IMR-90 (cell line): ENCODE measurements at regions not wholly inside any gene's neighbourhood (a gene's known extent, or its start where the extent isn't known, plus 50 kb on each side); places are given as distances from the start of the nearest gene placed in this dataset.

Experiments used
- ATAC-seq: fragments of 200-7000 bp; cut with Tn5 transposase; 2 replicates; pipeline ENCODE4 v1.9.1; 2020; ENCODE audit warnings: low read depth, mild to moderate bottlenecking, moderate library complexity
- BruUV-seq: library from RNA; stranded (reverse); fragments of 400-500 nt; replicated peaks from 2 replicates; lab custom pipeline; 2021; lab: Mats Ljungman, UMichigan
- CTCF ChIA-PET: fragments of 300-600 bp; formaldehyde crosslinking; extraction: SDS; loops from one replicate; lab custom pipeline; 2021; ENCODE audit warnings: antibody characterized with exemption; lab: Yijun Ruan, JAX
- POLR2A ChIA-PET: fragments of 300-600 bp; sonication (Branson Sonifier 250); formaldehyde crosslinking; loops from one replicate; lab custom pipeline; 2022; ENCODE audit warnings: antibody characterized with exemption; ENCODE audit not compliant: unreplicated experiment; lab: Charles Lee
- DNase-seq: peaks from one replicate; pipeline ENCODE4 v3.0.0; 2013
- H2AFZ ChIP-seq: replicated peaks from 2 replicates; pipeline ENCODE3; 2013; ENCODE audit warnings: low read length, mild to moderate bottlenecking; ENCODE audit not compliant: poor library complexity
- H2AK5ac ChIP-seq: 2 replicates; pipeline ENCODE4 v1.6.1; 2013; ENCODE audit warnings: low read depth, low read length, inconsistent platforms
- H2AK9ac ChIP-seq: replicated peaks from 2 replicates; pipeline ENCODE3; 2013; ENCODE audit warnings: mild to moderate bottlenecking, low read depth, low read length, moderate library complexity; ENCODE audit not compliant: poor library complexity
- H2BK120ac ChIP-seq: 2 replicates; pipeline ENCODE4 v1.6.1; 2013; ENCODE audit warnings: low read depth, low read length, inconsistent platforms
- H2BK15ac ChIP-seq: 3 replicates; pipeline ENCODE4 v1.6.1; 2013; ENCODE audit warnings: low read depth, low read length, inconsistent platforms
- H2BK20ac ChIP-seq: 2 replicates; pipeline ENCODE4 v1.6.1; 2013; ENCODE audit warnings: low read depth, mild to moderate bottlenecking, inconsistent platforms, low read length, moderate library complexity
- H2BK5ac ChIP-seq: 2 replicates; pipeline ENCODE4 v1.6.1; 2013; ENCODE audit warnings: mild to moderate bottlenecking, low read depth, low read length, inconsistent platforms; ENCODE audit not compliant: poor library complexity, severe bottlenecking
- H3K14ac ChIP-seq: replicated peaks from 2 replicates; pipeline ENCODE4 v1.6.1; 2013; ENCODE audit warnings: low read depth, low read length, inconsistent platforms
- H3K18ac ChIP-seq: 2 replicates; pipeline ENCODE4 v1.6.1; 2013; ENCODE audit warnings: low read depth, low read length, control low read depth
- H3K23ac ChIP-seq: 2 replicates; pipeline ENCODE4 v1.6.1; 2013; ENCODE audit warnings: low read depth, low read length, inconsistent platforms
- H3K27ac ChIP-seq: 2 replicates; pipeline ENCODE4 v1.5.1; 2013; ENCODE audit warnings: mild to moderate bottlenecking, control low read depth, low read length; ENCODE audit not compliant: insufficient read depth
- H3K27me3 ChIP-seq: 2 replicates; pipeline ENCODE4 v1.6.1; 2013; ENCODE audit warnings: low read length; ENCODE audit not compliant: control insufficient read depth, insufficient read depth
- H3K36me3 ChIP-seq: 2 replicates; pipeline ENCODE4 v1.6.1; 2013; ENCODE audit warnings: low read length, mixed read lengths; ENCODE audit not compliant: control insufficient read depth, insufficient read depth
- H3K4ac ChIP-seq: 2 replicates; pipeline ENCODE4 v1.6.1; 2013; ENCODE audit warnings: low read depth, low read length, inconsistent platforms
- H3K4me1 ChIP-seq: 2 replicates; pipeline ENCODE4 v1.6.1; 2013; ENCODE audit warnings: low read length, mixed read lengths; ENCODE audit not compliant: control insufficient read depth, insufficient read depth
- H3K4me2 ChIP-seq: 2 replicates; pipeline ENCODE4 v1.6.1; 2013; ENCODE audit warnings: low read depth, mild to moderate bottlenecking, control low read depth, low read length, moderate library complexity
- H3K4me3 ChIP-seq: 2 replicates; pipeline ENCODE4 v1.5.1; 2013; ENCODE audit warnings: low read depth, mild to moderate bottlenecking, control low read depth, low read length, moderate library complexity; ENCODE audit not compliant: insufficient read depth
- H3K56ac ChIP-seq: 2 replicates; pipeline ENCODE4 v1.6.1; 2013; ENCODE audit warnings: low read length, inconsistent platforms; ENCODE audit not compliant: insufficient read depth; ENCODE audit errors: extremely low read depth
- H3K79me1 ChIP-seq, 2 experiments: 2 replicates each; pipeline ENCODE4 v1.6.1; 2013; ENCODE audit warnings: low read length in 2 of 2, inconsistent platforms in 1 of 2, low read depth in 1 of 2
- H3K9ac ChIP-seq: 2 replicates; pipeline ENCODE4 v1.6.1; 2013; ENCODE audit warnings: low read depth, low read length, control low read depth
- H3K9me1 ChIP-seq: 2 replicates; pipeline ENCODE4 v1.6.1; 2013; ENCODE audit warnings: low read length, inconsistent platforms; ENCODE audit not compliant: insufficient read depth
- H3K9me3 ChIP-seq: 2 replicates; pipeline ENCODE4 v1.6.1; 2013; ENCODE audit warnings: low read length; ENCODE audit not compliant: control insufficient read depth, insufficient read depth
- H4K20me1 ChIP-seq: 2 replicates; pipeline ENCODE4 v1.6.1; 2013; ENCODE audit warnings: low read length, inconsistent platforms; ENCODE audit not compliant: insufficient read depth
- H4K5ac ChIP-seq: 2 replicates; pipeline ENCODE4 v1.6.1; 2013; ENCODE audit warnings: mild to moderate bottlenecking, low read depth, low read length, control low read depth
- H4K8ac ChIP-seq, 2 experiments: 2 replicates each; pipeline ENCODE4 v1.6.1; 2013; ENCODE audit warnings: low read depth in 2 of 2, low read length in 2 of 2, control low read depth in 1 of 2, inconsistent platforms in 1 of 2
- H4K91ac ChIP-seq: 2 replicates; pipeline ENCODE4 v1.6.1; 2013; ENCODE audit warnings: low read depth, low read length, inconsistent platforms; ENCODE audit not compliant: insufficient read depth
- BHLHE40 ChIP-seq: fragments of 150-350 bp; IDR thresholded peaks from 2 replicates; pipeline ENCODE4 v1.6.1; 2016; ENCODE audit warnings: mild to moderate bottlenecking, low read depth, low read length
- CEBPB ChIP-seq: IDR thresholded peaks from 2 replicates; pipeline ENCODE4 v1.6.1; 2012; ENCODE audit warnings: low read depth, low read length, improper control_type of control experiment
- CHD1 ChIP-seq: IDR thresholded peaks from 2 replicates; pipeline ENCODE4 v1.6.1; 2012; ENCODE audit warnings: low read depth, low read length, improper control_type of control experiment
- CTCF ChIP-seq: conservative IDR thresholded peaks from 2 replicates; pipeline ENCODE4 v1.5.1; 2012; ENCODE audit warnings: mild to moderate bottlenecking, low read depth, low read length, improper control_type of control experiment
- ELK1 ChIP-seq: fragments of 150-350 bp; IDR thresholded peaks from 2 replicates; pipeline ENCODE4 v1.6.1; 2016; ENCODE audit warnings: low read depth, mild to moderate bottlenecking, low read length, moderate library complexity, borderline replicate concordance
- FOS ChIP-seq: fragments of 150-350 bp; IDR thresholded peaks from 2 replicates; pipeline ENCODE4 v1.6.1; 2016; ENCODE audit warnings: low read depth, low read length
- MAFK ChIP-seq: IDR thresholded peaks from 2 replicates; pipeline ENCODE4 v1.6.1; 2012; ENCODE audit warnings: low read depth, low read length, improper control_type of control experiment
- MAZ ChIP-seq: IDR thresholded peaks from 2 replicates; pipeline ENCODE4 v1.6.1; 2012; ENCODE audit warnings: low read depth, mild to moderate bottlenecking, low read length, improper control_type of control experiment, moderate library complexity, borderline replicate concordance
- MXI1 ChIP-seq: IDR thresholded peaks from 2 replicates; pipeline ENCODE4 v1.6.1; 2012; ENCODE audit warnings: low read depth, mild to moderate bottlenecking, low read length, moderate library complexity, borderline replicate concordance
- NFE2L2 ChIP-seq: fragments of 150-350 bp; IDR thresholded peaks from 2 replicates; pipeline ENCODE4 v1.6.1; 2016; ENCODE audit warnings: low read depth, mild to moderate bottlenecking, low read length
- RAD21 ChIP-seq: IDR thresholded peaks from 2 replicates; pipeline ENCODE4 v1.6.1; 2012; ENCODE audit warnings: low read length, improper control_type of control experiment
- RFX5 ChIP-seq: IDR thresholded peaks from 2 replicates; pipeline ENCODE4 v1.8.0; 2012; ENCODE audit warnings: low read depth, mild to moderate bottlenecking, low read length, moderate library complexity
- SMC3 ChIP-seq: fragments of 150-350 bp; IDR thresholded peaks from 2 replicates; pipeline ENCODE4 v1.6.1; 2016; ENCODE audit warnings: low read depth, mild to moderate bottlenecking, antibody characterized with exemption, low read length, moderate library complexity
- USF2 ChIP-seq: fragments of 150-350 bp; IDR thresholded peaks from 2 replicates; pipeline ENCODE4 v1.6.1; 2017; ENCODE audit warnings: mild to moderate bottlenecking, antibody characterized with exemption, low read length, low read depth
- WGBS, 2 experiments: methylation state at CpG; one replicate each; pipeline versions ENCODE4 v1.1.5 to v1.1.7; 2013; ENCODE audit warnings: missing lambda C conversion rate in 2 of 2; ENCODE audit not compliant: insufficient read length in 1 of 2; ENCODE audit errors: extremely low coverage in 2 of 2; 5-methylcytosine and 5-hydroxymethylcytosine counted together
- dilution Hi-C: fragments of 300-500 bp; cut with HindIII; formaldehyde crosslinking; loops from one replicate; pipeline ENCODE4 v1.14.3; 2018; ENCODE audit warnings: low sequenced_read_pairs; ENCODE audit not compliant: unreplicated experiment
- in situ Hi-C: fragments of 300-500 bp; cut with MboI; formaldehyde crosslinking; loops from 3 replicates; pipeline ENCODE4 v1.14.3; 2019; ENCODE audit warnings: low sequenced_read_pairs, inconsistent platforms, mixed read lengths
- intact Hi-C: fragments of 100-400 bp; cut with micrococcal nuclease; formaldehyde crosslinking; loops from 2 replicates; pipeline ENCODE4 v1.10.0; 2022

DNA sequence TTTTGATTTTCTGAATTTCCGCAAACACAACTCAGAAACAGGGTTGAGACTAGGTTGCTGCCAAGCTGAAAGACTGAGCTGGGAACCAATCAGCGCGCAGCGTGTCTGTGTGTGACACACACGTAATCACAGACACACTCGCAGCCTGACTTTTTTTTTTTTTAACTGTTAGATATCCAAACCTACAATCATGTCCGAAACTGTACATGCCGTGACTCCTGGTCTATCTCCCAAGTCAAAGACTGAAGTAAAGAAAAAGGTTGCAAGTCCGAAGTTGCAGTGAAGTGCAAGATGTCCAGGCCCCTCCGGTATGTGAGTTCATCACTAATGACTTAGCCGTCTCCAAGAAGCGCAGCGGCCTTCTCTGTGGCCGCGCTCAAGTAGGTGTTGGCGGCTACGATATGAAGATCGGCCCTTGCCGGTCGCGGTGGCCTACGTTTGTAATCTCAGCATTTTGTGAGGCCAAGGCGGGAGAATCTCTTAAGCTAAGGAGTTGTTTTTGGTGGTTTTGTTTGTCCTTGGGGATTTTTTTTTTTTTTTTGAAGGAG is 108.2 kb downstream of the HFE start:
- DNase-seq = peak; percentile 97
- H3K4ac ChIP-seq = peak overlapping the region; percentile 64
- ChIA-PET CTCF (interaction anchor here (1.3 kb wide), 1 partner anchor 12 kb away, joined by 3 read pairs; a partner anchor contains a TSS), POLR2A (interaction anchor here (0.6 to 6.5 kb wide), 6 partner anchors 12 to 71 kb away, joined by 3 to 50 read pairs (median 6); a partner anchor contains a TSS)
- peak overlapping the region; percentile 87 for H3K9ac ChIP-seq
- H2BK5ac ChIP-seq = peak overlapping the region; percentile 75
- no peaks in the 10 kb centered on the region for H3K9me3 ChIP-seq
- no peak overlapping the region for H2BK120ac ChIP-seq
- no peak overlapping the region for H2BK20ac ChIP-seq
- H3K4me2 ChIP-seq = peak overlapping the region; percentile 97
- peak overlapping the region; percentile 41; the same call in 1 of the 2 replicates for H4K5ac ChIP-seq
- intact Hi-C loops (loop anchor here (2.0 to 5.0 kb wide), 3 partner anchors 131 to 937 kb away; a partner anchor contains a TSS), in situ Hi-C loops (loop anchor here (25.0 kb wide), 1 partner anchor 942 kb away; a partner anchor contains a TSS), dilution Hi-C loops (no loop called here)
- no peaks in the 10 kb centered on the region for H3K27me3 ChIP-seq
- H3K23ac ChIP-seq = peak overlapping the region; percentile 87; the same call in 1 of the 2 replicates
- H3K36me3 ChIP-seq = no peaks in the 10 kb centered on the region
- H2AK5ac ChIP-seq = no peak overlapping the region
- peak overlapping the region; percentile 73; the same call in 1 of the 2 replicates for H3K18ac ChIP-seq
- peak overlapping the region; percentile 83 for H3K14ac ChIP-seq
- peak overlapping the region; percentile 86 for H3K27ac ChIP-seq
- peak overlapping the region; percentile 55 for H3K4me3 ChIP-seq
- H4K91ac ChIP-seq = 0 out of 2 replicates have a peak overlapping the region, but pooled peaks have one; percentile 59
- H2AK9ac ChIP-seq = no peak overlapping the region
- H3K79me1 ChIP-seq = peaks cover 0 to 6% of the 10 kb centered on the region in 2 experiments; a peak in 1 of 4 replicates
- no peaks in the 10 kb centered on the region; the same call in 1 of the 2 replicates for H3K4me1 ChIP-seq
- peaks cover 12% of the 10 kb centered on the region for H4K20me1 ChIP-seq
- H3K9me1 ChIP-seq = no peaks in the 10 kb centered on the region
- peak overlapping the region; percentile 51; the same call in 1 of the 2 replicates for H3K56ac ChIP-seq
- no peak overlapping the region for H2BK15ac ChIP-seq
- ATAC-seq = peak; percentile 38
- 0% methylated on average over 3 of the region's 23 CpGs; no CpG with 5 or more reads in 1 of the 2 experiments for WGBS, 2 experiments
- peak overlapping the region; percentile 75 for H2AFZ ChIP-seq
- no TSS peak for BruUV-seq
- H4K8ac ChIP-seq = peak overlapping the region; percentile 2 to 33; a peak in 2 of 4 replicates
- TF ChIP-seq SMC3 (no peak), CEBPB (no peak), MAFK (no peak), RAD21 (no peak), USF2 (peak; percentile 43; the same call in 1 of the 2 replicates), NFE2L2 (no peak), BHLHE40 (no peak), MXI1 (no peak), CHD1 (no peak), FOS (no peak), ELK1 (no peak), MAZ (no peak), RFX5 (0 out of 2 replicates have a peak, but pooled peaks have one; percentile 11), CTCF (no peak)
